OCI-LY3 (cell line): ENCODE measurements at regions not wholly inside any gene's neighbourhood (a gene's known extent, or its start where the extent isn't known, plus 50 kb on each side); places are given as distances from the start of the nearest gene placed in this dataset.

Source experiments
- CTCF ChIP-seq: fragments of 200-600, 300-600 bp; sonication (generic); IDR thresholded peaks from 2 replicates; pipeline ENCODE4 v1.5.1; 2014; ENCODE audit warnings: antibody characterized with exemption, low read length, low read depth
- EZH2phosphoT487 ChIP-seq: fragments of 200-600 bp; shearing (Covaris generic); IDR thresholded peaks from 2 replicates; pipeline ENCODE4 v1.6.1; 2018; ENCODE audit warnings: antibody characterized with exemption, mixed run types, low read depth

- TF ChIP-seq CTCF (no peak), EZH2phosphoT487 (no peak)
Measured at GRCh38 chr5:124825250-124825982, 79.0 kb upstream of the ZNF608 start.
